Hepatocyte (in vitro differentiated cells): ENCODE measurements at regions not wholly inside any gene's neighbourhood (a gene's known extent, or its start where the extent isn't known, plus 50 kb on each side); places are given as distances from the start of the nearest gene placed in this dataset.

Source experiments
- DNase-seq: peaks from one replicate; pipeline ENCODE4 v3.0.0-alpha.2; 2016; ENCODE audit warnings: low spot score
- H2AFZ ChIP-seq: fragments of 200-600 bp; sonication (generic); 2 replicates; pipeline ENCODE4 v1.6.0; 2016; ENCODE audit warnings: antibody characterized with exemption, mild to moderate bottlenecking
- H3K27ac ChIP-seq: fragments of 200-600 bp; sonication (generic); 2 replicates; pipeline ENCODE4 v1.5.1; 2016; ENCODE audit warnings: mild to moderate bottlenecking
- H3K27me3 ChIP-seq: fragments of 200-600 bp; sonication (generic); 2 replicates; pipeline ENCODE4 v1.6.1; 2016
- H3K36me3 ChIP-seq: fragments of 200-600 bp; sonication (generic); replicated peaks from 2 replicates; pipeline ENCODE4 v1.5.1; 2016; ENCODE audit warnings: low read depth; ENCODE audit not compliant: insufficient read depth
- H3K4me1 ChIP-seq: fragments of 200-600 bp; sonication (generic); 2 replicates; pipeline ENCODE4 v1.5.1; 2016; ENCODE audit warnings: mild to moderate bottlenecking, moderate library complexity; ENCODE audit not compliant: insufficient read depth
- H3K4me2 ChIP-seq: fragments of 200-600 bp; sonication (generic); 2 replicates; pipeline ENCODE4 v1.6.0; 2016
- H3K4me3 ChIP-seq: fragments of 200-600 bp; sonication (generic); 2 replicates; pipeline ENCODE4 v1.5.1; 2016; ENCODE audit warnings: mild to moderate bottlenecking
- H3K79me2 ChIP-seq: fragments of 200-600 bp; sonication (generic); 2 replicates; pipeline ENCODE4 v1.6.0; 2017; ENCODE audit warnings: mild to moderate bottlenecking
- H3K9me2 ChIP-seq: fragments of 200-600 bp; sonication (generic); replicated peaks from 2 replicates; pipeline ENCODE4 v1.6.0; 2017; ENCODE audit warnings: mild to moderate bottlenecking; ENCODE audit not compliant: insufficient read depth
- H3K9me3 ChIP-seq: fragments of 200-600 bp; sonication (generic); 2 replicates; pipeline ENCODE4 v1.5.1; 2016; ENCODE audit warnings: low read depth, mild to moderate bottlenecking
- H4K20me1 ChIP-seq: fragments of 200-600 bp; sonication (generic); 2 replicates; pipeline ENCODE4 v1.6.0; 2016; ENCODE audit warnings: mild to moderate bottlenecking; ENCODE audit not compliant: insufficient read depth, poor library complexity, severe bottlenecking
- EZH2 ChIP-seq: fragments of 200-600 bp; sonication (generic); IDR thresholded peaks from 2 replicates; pipeline ENCODE4 v1.6.1; 2016; ENCODE audit warnings: antibody characterized with exemption, mild to moderate bottlenecking, borderline replicate concordance
- EZH2phosphoT487 ChIP-seq: fragments of 200-600 bp; sonication (generic); IDR thresholded peaks from one replicate; pipeline ENCODE4 v1.6.1; 2018; ENCODE audit warnings: antibody characterized with exemption, mild to moderate bottlenecking, low read depth, moderate library complexity; ENCODE audit not compliant: unreplicated experiment, severe bottlenecking
- WGBS: methylation state at CpG from one replicate; pipeline ENCODE4 v1.1.6; 2016; ENCODE audit warnings: low lambda C conversion rate; ENCODE audit errors: missing lambda C conversion rate; 5-methylcytosine and 5-hydroxymethylcytosine counted together
- TF ChIP-seq, protein P1 (sequence below): fragments of 200-600 bp; sonication (generic); IDR thresholded peaks from 2 replicates; pipeline ENCODE4 v1.5.1; 2016; ENCODE audit warnings: antibody characterized with exemption, mild to moderate bottlenecking; ENCODE audit not compliant: poor library complexity

GRCh38 chr4:89358935-89359638 lies 51.5 kb upstream of the GPRIN3 start:
- no peak overlapping the region for H3K27ac ChIP-seq
- TF ChIP-seq EZH2, result no peak
- TF ChIP-seq, protein P1, sequence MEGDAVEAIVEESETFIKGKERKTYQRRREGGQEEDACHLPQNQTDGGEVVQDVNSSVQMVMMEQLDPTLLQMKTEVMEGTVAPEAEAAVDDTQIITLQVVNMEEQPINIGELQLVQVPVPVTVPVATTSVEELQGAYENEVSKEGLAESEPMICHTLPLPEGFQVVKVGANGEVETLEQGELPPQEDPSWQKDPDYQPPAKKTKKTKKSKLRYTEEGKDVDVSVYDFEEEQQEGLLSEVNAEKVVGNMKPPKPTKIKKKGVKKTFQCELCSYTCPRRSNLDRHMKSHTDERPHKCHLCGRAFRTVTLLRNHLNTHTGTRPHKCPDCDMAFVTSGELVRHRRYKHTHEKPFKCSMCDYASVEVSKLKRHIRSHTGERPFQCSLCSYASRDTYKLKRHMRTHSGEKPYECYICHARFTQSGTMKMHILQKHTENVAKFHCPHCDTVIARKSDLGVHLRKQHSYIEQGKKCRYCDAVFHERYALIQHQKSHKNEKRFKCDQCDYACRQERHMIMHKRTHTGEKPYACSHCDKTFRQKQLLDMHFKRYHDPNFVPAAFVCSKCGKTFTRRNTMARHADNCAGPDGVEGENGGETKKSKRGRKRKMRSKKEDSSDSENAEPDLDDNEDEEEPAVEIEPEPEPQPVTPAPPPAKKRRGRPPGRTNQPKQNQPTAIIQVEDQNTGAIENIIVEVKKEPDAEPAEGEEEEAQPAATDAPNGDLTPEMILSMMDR, result no peak
- TF ChIP-seq EZH2phosphoT487, result no peak
- 77% methylated on average over 9 of the region's 9 CpGs for WGBS
- no peaks in the 10 kb centered on the region for H3K36me3 ChIP-seq
- H4K20me1 ChIP-seq, result no peaks in the 10 kb centered on the region
- H3K4me1 ChIP-seq, result no peaks in the 10 kb centered on the region
- H3K9me2 ChIP-seq, result no peaks in the 10 kb centered on the region
- H3K4me2 ChIP-seq, result no peak overlapping the region
- no peaks in the 10 kb centered on the region for H3K27me3 ChIP-seq
- H3K4me3 ChIP-seq, result no peak overlapping the region
- DNase-seq, result no peak
- no peak overlapping the region for H2AFZ ChIP-seq
- no peaks in the 10 kb centered on the region for H3K79me2 ChIP-seq
- H3K9me3 ChIP-seq, result no peaks in the 10 kb centered on the region

GRCh38 chr4:89357787-89358186 lies 50.2 kb upstream of the GPRIN3 start:
- no peak overlapping the region for H3K4me2 ChIP-seq
- TF ChIP-seq EZH2phosphoT487 (no peak), EZH2 (no peak)
- TF ChIP-seq, protein P1, result no peak
- no peaks in the 10 kb centered on the region for H3K9me2 ChIP-seq
- no peak overlapping the region for H3K27ac ChIP-seq
- no peaks in the 10 kb centered on the region for H3K4me1 ChIP-seq
- H3K27me3 ChIP-seq, result no peaks in the 10 kb centered on the region
- no peak overlapping the region for H2AFZ ChIP-seq
- no peaks in the 10 kb centered on the region for H3K36me3 ChIP-seq
- H3K9me3 ChIP-seq, result no peaks in the 10 kb centered on the region
- no peak overlapping the region for H3K4me3 ChIP-seq
- no peaks in the 10 kb centered on the region for H3K79me2 ChIP-seq
- no peaks in the 10 kb centered on the region for H4K20me1 ChIP-seq
- no peak for DNase-seq
- WGBS, result 93% methylated on average over 3 of the region's 3 CpGs
